Heart right ventricle (tissue), 16 donors: ENCODE measurements at regions not wholly inside any gene's neighbourhood (a gene's known extent, or its start where the extent isn't known, plus 50 kb on each side); places are given as distances from the start of the nearest gene placed in this dataset.

Experiments used
- ATAC-seq, 8 donors: fragments of 200-7000 bp; cut with Tn5 transposase; one replicate each; pipeline ENCODE4 v1.9.1; 2020; ENCODE audit warnings: mild to moderate bottlenecking in 8 of 8, moderate library complexity in 8 of 8, moderate number of reproducible peaks in 1 of 8
- DNase-seq, 2 donors: peaks; one replicate each; pipeline ENCODE4 v3.0.0-alpha.2; 2020
- H3K27ac ChIP-seq, 10 donors: fragments of 200-600 bp; sonication (generic) in 2 of 10; one replicate each; pipeline versions ENCODE4 v1.5.0 to v1.8.0; 2020 to 2022; ENCODE audit warnings: mild to moderate bottlenecking in 3 of 10
- H3K27me3 ChIP-seq, 7 donors: fragments of 200-600 bp; one replicate each; pipeline ENCODE4 v1.8.0; 2021 to 2022; ENCODE audit warnings: mild to moderate bottlenecking in 2 of 7
- H3K36me3 ChIP-seq, 9 donors: fragments of 200-600 bp; sonication (generic) in 1 of 9; one replicate each; pipeline versions ENCODE4 v1.5.0 to v1.8.0; 2020 to 2022; ENCODE audit warnings: mild to moderate bottlenecking in 2 of 9
- H3K4me1 ChIP-seq, 9 donors: fragments of 200-600 bp; sonication (generic) in 1 of 9; one replicate each; pipeline versions ENCODE4 v1.5.0 to v1.8.0; 2020 to 2022; ENCODE audit warnings: mild to moderate bottlenecking in 4 of 9
- H3K4me3 ChIP-seq, 10 donors: fragments of 200-600 bp; sonication (generic) in 2 of 10; one replicate each; pipeline versions ENCODE4 v1.5.0 to v1.8.0; 2020 to 2022; ENCODE audit warnings: mild to moderate bottlenecking in 7 of 10, moderate library complexity in 2 of 10
- H3K9me3 ChIP-seq, 11 donors: fragments of 200-600 bp in 10 of 11; sonication (generic) in 2 of 11; one replicate each; pipeline versions ENCODE4 v1.5.0 to v1.8.0; 2013 to 2022; ENCODE audit warnings: mild to moderate bottlenecking in 2 of 11, control low read depth in 1 of 11, moderate library complexity in 1 of 11
- WGBS, 2 donors: extraction: QIAGEN DNeasy Blood & Tissue Kit; methylation state at CpG; one replicate each; pipeline ENCODE4 v1.1.7; 2013; ENCODE audit warnings: inconsistent platforms in 1 of 2; 5-methylcytosine and 5-hydroxymethylcytosine counted together
- intact Hi-C, 10 donors: fragments of 100-400 bp; cut with DNase I; formaldehyde crosslinking; loops; one replicate each; pipeline versions ENCODE4 v1.11.1 to v1.14.2; 2022
- TF ChIP-seq, protein P1 (sequence below), 9 donors: fragments of 200-600 bp; sonication (generic) in 2 of 9; IDR thresholded peaks; one replicate each; pipeline versions ENCODE4 v1.5.0 to v1.8.0; 2021 to 2022; ENCODE audit warnings: antibody characterized with exemption in 9 of 9, mild to moderate bottlenecking in 5 of 9, moderate library complexity in 1 of 9
- donor health status: Arrhythmogenic right ventricular cardiomyopathy.
- donor health status: ischemic (EF 13 %, LVEDD 7.1; RV severe dilation, severe dysfunction).
- donor health status: healthy with polysubstance abuse.
- donor health status: DM: no; HTN: yes; CAD: no.
- donor health status: DM: no; HTN: no; CAD: no.
- donor health status: ischemic (EF 25% LVEDD 6.9; RV normal size, moderate dysfunction).
- donor health status: ischemic (EF 25% LVEDD 5.7; RV mildly dilated, moderate dysfunction).
- donor health status: healthy.
- donor health status: DM: yes; HTN: yes; CAD: no.
- donor health status: Ischemic cardiomyopathy.
- donor health status: ischemic (EF 35%, LVEDD 5.7; RV mildly dilated, moderate dysfunction).
- donor health status: nonischemic (EF 11% LVEDD 7.7; RV severe dilation, severe dysfunction).
- donor health status: DM: yes; HTN: yes; CAD: no.
- donor health status: PGD.
- donor health status: ischemic (EF 29% LVEDD 5.4; RV normal size, mild dysfunction).
- donor health status: nonischemic (EF 23%, LVEDD 6.1; RV moderate dilation, normal function).

DNA sequence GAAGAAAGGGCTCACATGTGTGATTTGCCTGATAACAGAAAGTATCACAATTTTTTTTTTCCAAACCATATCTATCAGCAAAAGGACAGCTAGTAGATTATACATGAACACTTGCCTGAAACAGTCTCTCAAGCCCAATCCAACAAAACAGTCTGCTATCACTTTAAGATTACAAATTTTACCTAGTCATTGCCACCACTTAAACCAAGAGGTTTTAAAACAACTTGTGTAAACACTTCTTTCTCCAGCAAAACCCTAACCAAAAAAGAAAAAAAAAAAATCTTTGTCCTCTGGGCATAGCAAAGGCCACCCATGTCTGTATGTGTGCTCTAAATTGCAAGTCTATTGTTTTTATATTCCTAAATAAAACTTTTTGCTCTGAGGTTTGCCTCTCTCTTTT is 1568.4 kb downstream of the GRIK2 start:
- TF ChIP-seq, protein P1, sequence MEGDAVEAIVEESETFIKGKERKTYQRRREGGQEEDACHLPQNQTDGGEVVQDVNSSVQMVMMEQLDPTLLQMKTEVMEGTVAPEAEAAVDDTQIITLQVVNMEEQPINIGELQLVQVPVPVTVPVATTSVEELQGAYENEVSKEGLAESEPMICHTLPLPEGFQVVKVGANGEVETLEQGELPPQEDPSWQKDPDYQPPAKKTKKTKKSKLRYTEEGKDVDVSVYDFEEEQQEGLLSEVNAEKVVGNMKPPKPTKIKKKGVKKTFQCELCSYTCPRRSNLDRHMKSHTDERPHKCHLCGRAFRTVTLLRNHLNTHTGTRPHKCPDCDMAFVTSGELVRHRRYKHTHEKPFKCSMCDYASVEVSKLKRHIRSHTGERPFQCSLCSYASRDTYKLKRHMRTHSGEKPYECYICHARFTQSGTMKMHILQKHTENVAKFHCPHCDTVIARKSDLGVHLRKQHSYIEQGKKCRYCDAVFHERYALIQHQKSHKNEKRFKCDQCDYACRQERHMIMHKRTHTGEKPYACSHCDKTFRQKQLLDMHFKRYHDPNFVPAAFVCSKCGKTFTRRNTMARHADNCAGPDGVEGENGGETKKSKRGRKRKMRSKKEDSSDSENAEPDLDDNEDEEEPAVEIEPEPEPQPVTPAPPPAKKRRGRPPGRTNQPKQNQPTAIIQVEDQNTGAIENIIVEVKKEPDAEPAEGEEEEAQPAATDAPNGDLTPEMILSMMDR (IDR thresholded peaks at IDR 0.05): no peak
- DNase-seq: no peak
- intact Hi-C loops: no loop called here
- Histone ChIP-seq H3K27ac (no peak overlapping the region), H3K9me3 (no peaks in the 10 kb centered on the region), H3K4me3 (no peak overlapping the region), H3K36me3 (no peaks in the 10 kb centered on the region), H3K27me3 (no peaks in the 10 kb centered on the region), H3K4me1 (no peaks in the 10 kb centered on the region)
- ATAC-seq: no peak

DNA sequence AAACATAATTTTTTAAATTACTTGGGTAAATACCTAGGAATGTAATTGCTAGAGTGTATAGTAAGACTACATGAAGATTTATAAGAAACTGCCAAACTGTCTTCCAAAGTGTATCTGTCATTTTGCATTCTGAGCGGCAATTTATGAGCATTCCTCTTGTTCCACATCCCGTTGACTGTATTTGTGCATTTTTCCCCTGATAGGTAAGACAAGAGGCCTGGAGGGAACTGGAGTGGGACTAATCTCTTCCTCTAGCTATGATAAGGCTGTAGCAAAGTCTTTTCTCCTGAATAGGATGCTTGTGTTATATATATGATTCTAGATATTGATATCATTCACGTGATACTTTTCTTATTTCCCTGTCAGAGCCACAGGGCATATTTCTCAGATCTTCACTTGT is 1557.5 kb downstream of the GRIK2 start:
- DNase-seq: no peak
- Histone ChIP-seq H3K4me1 (no peaks in the 10 kb centered on the region), H3K36me3 (no peaks in the 10 kb centered on the region), H3K27me3 (no peaks in the 10 kb centered on the region), H3K9me3 (peaks cover 0 to 2% (median 0%) of the 10 kb centered on the region in 11 donors), H3K4me3 (no peak overlapping the region), H3K27ac (no peak overlapping the region)
- 28 to 54% methylated on average over 3 of the region's 3 CpGs for WGBS, 2 donors
- no peak for ATAC-seq
- TF ChIP-seq, protein P1 (IDR thresholded peaks at IDR 0.05): no peak
- intact Hi-C loops: no loop called here

DNA sequence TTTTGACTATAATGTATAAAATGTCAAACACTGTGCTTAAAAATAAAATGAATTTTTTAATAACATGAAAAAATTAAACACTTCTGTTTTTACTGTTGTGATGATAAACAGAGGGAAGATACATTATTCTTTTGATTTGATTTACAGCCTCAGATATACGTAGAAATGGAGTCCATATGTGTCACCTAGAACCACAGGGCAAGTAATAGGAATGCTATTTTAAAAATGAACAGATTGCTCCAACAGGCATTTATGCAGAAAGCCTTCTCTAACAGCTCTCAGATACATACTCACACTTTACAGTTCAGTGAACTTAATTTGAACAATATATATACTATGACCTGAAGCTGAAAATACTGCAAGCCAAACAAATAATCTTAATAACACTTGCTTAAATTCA is 1551.0 kb downstream of the GRIK2 start:
- TF ChIP-seq, protein P1 (IDR thresholded peaks at IDR 0.05): no peak
- 63 to 70% methylated on average over 1 of the region's 1 CpG for WGBS, 2 donors
- no peaks in the 10 kb centered on the region for H3K27me3 ChIP-seq
- H3K9me3 ChIP-seq: peaks cover 0 to 2% (median 0%) of the 10 kb centered on the region in 11 donors
- no peak for DNase-seq
- no peak for ATAC-seq
- intact Hi-C loops: no loop called here
- H3K4me3 ChIP-seq: no peak overlapping the region
- H3K4me1 ChIP-seq: no peaks in the 10 kb centered on the region
- H3K36me3 ChIP-seq: no peaks in the 10 kb centered on the region
- no peak overlapping the region for H3K27ac ChIP-seq

DNA sequence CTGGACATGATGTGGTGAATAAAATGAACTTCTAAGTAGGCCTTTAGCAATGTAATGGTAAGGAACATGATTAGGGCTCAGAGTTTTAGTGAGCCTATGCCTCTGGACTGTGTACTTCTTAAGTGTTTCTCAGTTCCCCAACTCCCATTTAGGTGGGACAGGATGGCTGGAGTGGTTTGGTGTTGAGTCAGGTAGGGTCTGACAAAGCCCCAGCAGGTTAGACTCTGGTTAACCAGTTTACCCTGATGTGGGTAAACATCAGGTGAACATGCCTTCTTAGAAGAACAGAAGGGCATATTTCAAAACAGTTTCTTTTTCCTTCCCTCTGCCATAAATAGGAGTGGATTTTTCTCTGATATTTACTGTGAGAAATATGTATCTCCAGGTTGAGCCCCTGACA is 1548.7 kb downstream of the GRIK2 start:
- peaks cover 0 to 2% (median 0%) of the 10 kb centered on the region in 11 donors for H3K9me3 ChIP-seq
- DNase-seq: no peak
- no peak overlapping the region for H3K27ac ChIP-seq
- TF ChIP-seq, protein P1 (IDR thresholded peaks at IDR 0.05): no peak
- no peak for ATAC-seq
- no peak overlapping the region for H3K4me3 ChIP-seq
- no peaks in the 10 kb centered on the region for H3K27me3 ChIP-seq
- intact Hi-C loops: no loop called here
- H3K4me1 ChIP-seq: no peaks in the 10 kb centered on the region
- no peaks in the 10 kb centered on the region for H3K36me3 ChIP-seq

DNA sequence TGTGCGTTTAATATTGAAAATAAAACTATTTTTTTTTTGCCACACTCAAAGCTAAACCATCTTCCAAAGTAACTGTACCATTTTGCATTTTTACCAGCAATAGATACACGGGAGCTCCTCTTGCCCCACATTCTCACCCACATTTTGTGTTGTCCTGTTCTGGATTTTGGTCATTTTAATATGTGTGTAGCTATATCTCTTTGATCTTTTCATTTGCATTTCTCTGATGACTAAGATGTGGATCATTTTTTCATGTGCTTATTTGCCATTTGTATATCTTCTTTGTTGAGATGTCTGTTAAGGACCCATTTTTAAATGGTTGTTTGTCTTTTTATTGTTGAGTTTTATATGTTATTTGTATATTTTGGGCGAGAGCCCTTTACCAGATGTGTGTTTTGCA is 1543.5 kb downstream of the GRIK2 start:
- no peak overlapping the region for H3K4me3 ChIP-seq
- TF ChIP-seq, protein P1 (IDR thresholded peaks at IDR 0.05): no peak
- 58 to 61% methylated on average over 3 of the region's 3 CpGs for WGBS, 2 donors
- ATAC-seq (no peak), DNase-seq (no peak)
- no peaks in the 10 kb centered on the region for H3K9me3 ChIP-seq
- H3K36me3 ChIP-seq: no peaks in the 10 kb centered on the region
- no peaks in the 10 kb centered on the region for H3K27me3 ChIP-seq
- intact Hi-C loops: no loop called here
- no peaks in the 10 kb centered on the region for H3K4me1 ChIP-seq
- no peak overlapping the region for H3K27ac ChIP-seq
